SK-N-SH (cell line): ENCODE measurements at regions not wholly inside any gene's neighbourhood (a gene's known extent, or its start where the extent isn't known, plus 50 kb on each side); places are given as distances from the start of the nearest gene placed in this dataset.

ENCODE experiments used
- CTCF ChIA-PET: fragments of 300-600, 350-600 bp; formaldehyde crosslinking; extraction: SDS; loops from one replicate; lab custom pipeline; 2021; lab: Yijun Ruan, JAX
- POLR2A ChIA-PET: fragments of 350-600 bp; sonication (Branson Sonifier 250); formaldehyde crosslinking; extraction: SDS; loops from one replicate; lab custom pipeline; 2020; ENCODE audit warnings: antibody characterized with exemption, inconsistent platforms; lab: Yijun Ruan, JAX
- DNase-seq: peaks from one replicate; pipeline ENCODE4 v3.0.0; 2012
- H2AFZ ChIP-seq: fragments of 200-600 bp; sonication (generic); 2 replicates; pipeline ENCODE4 v1.8.1; 2016; ENCODE audit warnings: antibody characterized with exemption, mild to moderate bottlenecking, low read depth
- H3F3A ChIP-seq: fragments of 200-600 bp; sonication (generic); replicated peaks from 2 replicates; pipeline ENCODE3; 2016; ENCODE audit warnings: antibody characterized with exemption, mild to moderate bottlenecking; ENCODE audit not compliant: insufficient read depth
- H3K27ac ChIP-seq, 2 experiments: fragments of 200-500 bp in 1 of 2; fragments of 200-600 bp in 1 of 2; sonication (Bioruptor generic) in 1 of 2; sonication (generic), shearing (Covaris generic) in 1 of 2; 2 replicates each; pipeline versions ENCODE4 v1.5.1 to v1.6.1; 2014 to 2016; ENCODE audit warnings: low read depth in 2 of 2, inconsistent platforms in 1 of 2, low read length in 1 of 2, mild to moderate bottlenecking in 1 of 2, mixed read lengths in 1 of 2
- H3K27me3 ChIP-seq: fragments of 200-600 bp; sonication (generic), shearing (Covaris generic); 2 replicates; pipeline ENCODE4 v1.6.1; 2016; ENCODE audit warnings: mixed run types; ENCODE audit not compliant: insufficient read depth
- H3K36me3 ChIP-seq, 2 experiments: fragments of 200-500 bp in 1 of 2; fragments of 200-600 bp in 1 of 2; sonication (Bioruptor generic) in 1 of 2; sonication (generic) in 1 of 2; replicated peaks in 1 of 2; 2 replicates each; pipeline versions ENCODE3 to v1.5.1; 2014 to 2016; ENCODE audit warnings: low read length in 1 of 2, mild to moderate bottlenecking in 1 of 2; ENCODE audit not compliant: insufficient read depth in 2 of 2, control insufficient read depth in 1 of 2
- H3K4me1 ChIP-seq, 2 experiments: fragments of 200-500 bp in 1 of 2; fragments of 200-600 bp in 1 of 2; sonication (Bioruptor generic) in 1 of 2; sonication (generic), shearing (Covaris generic) in 1 of 2; 2 replicates each; pipeline versions ENCODE4 v1.5.1 to v1.6.1; 2014 to 2016; ENCODE audit warnings: low read depth in 1 of 2, low read length in 1 of 2, mixed run types in 1 of 2; ENCODE audit not compliant: insufficient read depth in 2 of 2, control insufficient read depth in 1 of 2
- H3K4me2 ChIP-seq: fragments of 200-600 bp; sonication (generic), shearing (Covaris generic); 2 replicates; pipeline ENCODE4 v1.6.1; 2017; ENCODE audit warnings: mixed run types
- H3K4me3 ChIP-seq, 2 experiments: fragments of 200-500 bp in 1 of 2; fragments of 200-600 bp in 1 of 2; sonication (Bioruptor generic) in 1 of 2; sonication (generic), shearing (Covaris generic) in 1 of 2; 2 replicates each; pipeline versions ENCODE4 v1.5.1 to v1.8.1; 2014 to 2016; ENCODE audit warnings: low read depth in 2 of 2, inconsistent platforms in 1 of 2, low read length in 1 of 2, mild to moderate bottlenecking in 1 of 2, mixed read lengths in 1 of 2, moderate library complexity in 1 of 2
- H3K79me2 ChIP-seq: fragments of 200-600 bp; sonication (generic); 2 replicates; pipeline ENCODE4 v1.8.1; 2017; ENCODE audit warnings: mild to moderate bottlenecking; ENCODE audit not compliant: insufficient read depth
- H3K9ac ChIP-seq: fragments of 200-600 bp; sonication (generic); 2 replicates; pipeline ENCODE4 v1.6.1; 2017; ENCODE audit warnings: mixed run types
- H3K9me2 ChIP-seq: fragments of 200-600 bp; sonication (generic); 2 replicates; pipeline ENCODE4 v1.6.1; 2017; ENCODE audit warnings: mixed run types
- H3K9me3 ChIP-seq: fragments of 200-600 bp; sonication (generic); 2 replicates; pipeline ENCODE4 v1.6.1; 2017; ENCODE audit warnings: mixed run types, mild to moderate bottlenecking, moderate library complexity
- H4K20me1 ChIP-seq: fragments of 200-600 bp; sonication (generic); 2 replicates; pipeline ENCODE4 v1.6.1; 2017; ENCODE audit warnings: mild to moderate bottlenecking, mixed run types; ENCODE audit not compliant: insufficient read depth
- CHD2 ChIP-seq: fragments of 150-350 bp; IDR thresholded peaks from 2 replicates; pipeline ENCODE4 v1.6.1; 2018; ENCODE audit warnings: low read length; ENCODE audit not compliant: partially characterized antibody
- ELF1 ChIP-seq: IDR thresholded peaks from 2 replicates; pipeline ENCODE4 v1.4.0; 2012
- EP300 ChIP-seq, 2 experiments: IDR thresholded peaks; 2 replicates each; pipeline versions ENCODE4 v1.4.0 to v1.6.1; 2012; ENCODE audit warnings: borderline replicate concordance in 1 of 2, low read depth in 1 of 2, low read length in 1 of 2
- EZH2phosphoT487 ChIP-seq: fragments of 200-600 bp; sonication (generic); IDR thresholded peaks from 2 replicates; pipeline ENCODE4 v1.6.1; 2017; ENCODE audit warnings: low read depth, mixed run types, mild to moderate bottlenecking, antibody characterized with exemption, moderate library complexity, borderline replicate concordance
- FOSL2 ChIP-seq: IDR thresholded peaks from 2 replicates; pipeline ENCODE4 v1.4.0; 2012; ENCODE audit warnings: low read depth, mild to moderate bottlenecking, moderate library complexity, borderline replicate concordance
- FOXJ3 ChIP-seq: sonication (generic); formaldehyde crosslinking; IDR thresholded peaks from 2 replicates; pipeline ENCODE4 v1.5.1; 2020; ENCODE audit warnings: mild to moderate bottlenecking, missing genetic modification reagents
- FOXM1 ChIP-seq: IDR thresholded peaks from 2 replicates; pipeline ENCODE4 v1.4.0; 2012; ENCODE audit warnings: low read depth, mild to moderate bottlenecking
- GABPA ChIP-seq: IDR thresholded peaks from 2 replicates; pipeline ENCODE4 v1.4.0; 2012; ENCODE audit warnings: low read depth, mild to moderate bottlenecking
- MEF2A ChIP-seq: IDR thresholded peaks from 2 replicates; pipeline ENCODE4 v1.4.0; 2012; ENCODE audit warnings: low read depth, borderline replicate concordance
- MXI1 ChIP-seq: IDR thresholded peaks from 2 replicates; pipeline ENCODE4 v1.6.1; 2012; ENCODE audit warnings: mild to moderate bottlenecking, low read depth, low read length, improper control_type of control experiment
- NFIC ChIP-seq: IDR thresholded peaks from 2 replicates; pipeline ENCODE4 v1.4.0; 2012; ENCODE audit warnings: borderline replicate concordance
- NRF1 ChIP-seq: IDR thresholded peaks from 2 replicates; pipeline ENCODE4 v1.6.1; 2012; ENCODE audit warnings: low read depth, mild to moderate bottlenecking, low read length
- POLR2AphosphoS5 ChIP-seq: IDR thresholded peaks from 2 replicates; pipeline ENCODE4 v1.6.1; 2012; ENCODE audit warnings: low read depth, low read length
- RAD21 ChIP-seq: IDR thresholded peaks from 2 replicates; pipeline ENCODE4 v1.6.1; 2012; ENCODE audit warnings: mild to moderate bottlenecking, low read length
- RCOR1 ChIP-seq: fragments of 150-350 bp; IDR thresholded peaks from 2 replicates; pipeline ENCODE4 v1.6.1; 2017; ENCODE audit warnings: antibody characterized with exemption, low read length
- RXRA ChIP-seq: IDR thresholded peaks from 2 replicates; pipeline ENCODE4 v1.4.0; 2012; ENCODE audit warnings: low read depth, mild to moderate bottlenecking, borderline replicate concordance
- SIN3A ChIP-seq: IDR thresholded peaks from 2 replicates; pipeline ENCODE4 v1.6.1; 2012; ENCODE audit warnings: low read depth, mild to moderate bottlenecking, low read length, moderate library complexity, borderline replicate concordance
- SMC3 ChIP-seq: IDR thresholded peaks from 2 replicates; pipeline ENCODE4 v1.6.1; 2012; ENCODE audit warnings: low read depth, low read length, improper control_type of control experiment
- TCF12 ChIP-seq: IDR thresholded peaks from 2 replicates; pipeline ENCODE4 v1.4.0; 2012
- YY1 ChIP-seq: IDR thresholded peaks from 2 replicates; pipeline ENCODE4 v1.4.0; 2012; ENCODE audit warnings: low read depth, mild to moderate bottlenecking
- WGBS: methylation state at CpG from one replicate; pipeline ENCODE4 v1.1.6; 2017; ENCODE audit warnings: low lambda C conversion rate; 5-methylcytosine and 5-hydroxymethylcytosine counted together
- TF ChIP-seq, protein P1 (sequence below): IDR thresholded peaks from 2 replicates; pipeline ENCODE4; 2012

DNA sequence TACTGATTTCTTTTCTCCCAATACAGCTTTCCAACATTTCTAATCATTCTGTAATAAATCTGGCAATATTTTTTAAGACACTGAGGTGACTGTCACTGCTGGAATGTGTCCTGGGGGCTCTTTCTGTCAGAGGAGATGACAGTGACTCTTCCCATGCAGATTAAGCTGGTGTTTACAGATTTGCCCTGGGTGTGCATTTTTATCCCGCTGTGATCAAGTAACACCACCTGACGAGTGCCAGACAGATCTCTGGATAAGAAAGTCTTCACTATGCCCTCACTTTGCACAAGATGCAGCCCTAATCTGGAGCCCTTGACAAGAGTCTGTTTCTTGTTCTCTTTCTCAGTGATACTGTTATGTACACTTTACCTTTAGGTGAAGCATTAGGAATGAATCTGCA lies 477.7 kb downstream of the ZIC1 start (continued):
- TF ChIP-seq ELF1 (no peak), RAD21 (no peak), EZH2phosphoT487 (no peak), FOSL2 (no peak), MEF2A (no peak), SIN3A (no peak), CHD2 (no peak)

DNA sequence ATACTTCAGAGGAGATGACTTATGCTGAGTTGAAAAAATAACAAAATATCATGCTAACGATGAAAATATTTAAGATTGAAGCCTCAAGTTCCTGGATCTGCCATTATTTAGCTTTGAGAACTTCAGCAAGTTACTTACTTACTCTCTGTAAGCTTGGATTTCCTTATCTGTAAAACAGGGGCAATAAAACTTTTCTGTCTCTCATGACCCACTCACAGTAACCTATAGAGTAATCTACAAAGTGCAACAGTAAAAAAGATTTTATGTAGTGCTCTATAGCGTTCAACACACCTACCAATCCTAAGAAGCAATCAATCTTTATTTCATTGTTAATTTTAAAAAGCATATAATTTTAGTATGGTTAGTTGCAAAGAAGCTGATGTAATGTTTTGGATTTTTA lies 478.6 kb downstream of the ZIC1 start:
- Histone ChIP-seq H2AFZ (no peak overlapping the region), H3K9me3 (no peaks in the 10 kb centered on the region), H3K4me1 (peaks cover 0 to 2% of the 10 kb centered on the region in 2 experiments; a peak in 1 of 4 replicates), H3K9me2 (no peaks in the 10 kb centered on the region), H3K79me2 (no peaks in the 10 kb centered on the region), H3F3A (no peaks in the 10 kb centered on the region), H3K36me3 (no peaks in the 10 kb centered on the region), H3K4me3 (no peak overlapping the region), H3K27ac (no peak overlapping the region), H3K4me2 (no peak overlapping the region), H4K20me1 (no peaks in the 10 kb centered on the region), H3K27me3 (no peaks in the 10 kb centered on the region), H3K9ac (no peak overlapping the region)
- CTCF ChIA-PET: no interaction called here
- no peak for DNase-seq
- no peak for TF ChIP-seq SMC3
- TF ChIP-seq, protein P1, sequence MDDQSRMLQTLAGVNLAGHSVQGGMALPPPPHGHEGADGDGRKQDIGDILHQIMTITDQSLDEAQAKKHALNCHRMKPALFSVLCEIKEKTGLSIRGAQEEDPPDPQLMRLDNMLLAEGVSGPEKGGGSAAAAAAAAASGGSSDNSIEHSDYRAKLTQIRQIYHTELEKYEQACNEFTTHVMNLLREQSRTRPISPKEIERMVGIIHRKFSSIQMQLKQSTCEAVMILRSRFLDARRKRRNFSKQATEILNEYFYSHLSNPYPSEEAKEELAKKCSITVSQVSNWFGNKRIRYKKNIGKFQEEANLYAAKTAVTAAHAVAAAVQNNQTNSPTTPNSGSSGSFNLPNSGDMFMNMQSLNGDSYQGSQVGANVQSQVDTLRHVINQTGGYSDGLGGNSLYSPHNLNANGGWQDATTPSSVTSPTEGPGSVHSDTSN: no peak
- TF ChIP-seq RCOR1: no peak
- TF ChIP-seq FOSL2: no peak
- no peak for TF ChIP-seq RXRA
- no peak for TF ChIP-seq TCF12
- TF ChIP-seq GABPA: no peak
- TF ChIP-seq YY1: no peak
- TF ChIP-seq NFIC: no peak
- no peak for TF ChIP-seq POLR2AphosphoS5
- 48% methylated on average over 2 of the region's 2 CpGs for WGBS
- POLR2A ChIA-PET: no interaction called here

DNA sequence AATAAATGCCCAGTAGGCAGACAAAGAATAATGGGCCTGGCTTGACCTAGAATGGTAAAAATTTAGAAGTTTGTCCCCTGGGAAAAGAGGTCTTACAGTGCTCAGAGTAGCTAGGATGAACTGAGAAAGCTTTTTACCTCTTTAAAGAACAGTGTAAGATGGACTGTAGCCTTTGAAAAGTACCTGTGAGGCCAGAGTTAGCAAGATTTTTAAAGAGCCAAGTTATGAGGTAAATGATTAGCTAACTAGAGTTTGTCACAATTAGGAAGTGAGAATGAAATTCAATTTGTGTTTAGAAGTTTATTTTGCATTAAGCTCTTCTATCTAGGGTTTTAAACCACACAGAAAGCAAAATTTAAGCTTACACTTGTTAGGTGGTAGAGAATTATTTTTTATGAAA lies 480.9 kb downstream of the ZIC1 start:
- no peak for DNase-seq
- Histone ChIP-seq H3K9me2 (no peaks in the 10 kb centered on the region), H3K4me1 (peaks cover 0 to 2% of the 10 kb centered on the region in 2 experiments; a peak in 1 of 4 replicates), H2AFZ (no peak overlapping the region), H3K36me3 (no peaks in the 10 kb centered on the region), H3K27ac (no peak overlapping the region), H3K4me2 (no peak overlapping the region), H3K9ac (no peak overlapping the region), H3K27me3 (no peaks in the 10 kb centered on the region), H3F3A (no peaks in the 10 kb centered on the region), H3K4me3 (no peak overlapping the region), H3K9me3 (no peaks in the 10 kb centered on the region), H3K79me2 (no peaks in the 10 kb centered on the region), H4K20me1 (no peaks in the 10 kb centered on the region)
- CTCF ChIA-PET: interaction anchor here (0.8 kb wide), 1 partner anchor 35 kb away, joined by 3 read pairs; no protein-coding TSS in a partner anchor
- TF ChIP-seq SMC3 (no peak), NRF1 (no peak), FOXM1 (no peak), POLR2AphosphoS5 (no peak), ELF1 (no peak), MXI1 (no peak), NFIC (no peak), FOXJ3 (CRISPR knock-in tag) (no peak), EP300 (IDR thresholded peaks at IDR 0.05; ENCODE audit: borderline replicate concordance in 1 of 2, low read depth in 1 of 2, low read length in 1 of 2) (no peak), SIN3A (no peak)
- POLR2A ChIA-PET: no interaction called here
